IMR-90 (cell line): ENCODE measurements at regions not wholly inside any gene's neighbourhood (a gene's known extent, or its start where the extent isn't known, plus 50 kb on each side); places are given as distances from the start of the nearest gene placed in this dataset.

Experiments
- ATAC-seq: fragments of 200-7000 bp; cut with Tn5 transposase; 2 replicates; pipeline ENCODE4 v1.9.1; 2020; ENCODE audit warnings: low read depth, mild to moderate bottlenecking, moderate library complexity
- BruUV-seq: library from RNA; stranded (reverse); fragments of 400-500 nt; replicated peaks from 2 replicates; lab custom pipeline; 2021; lab: Mats Ljungman, UMichigan
- CTCF ChIA-PET: fragments of 300-600 bp; formaldehyde crosslinking; extraction: SDS; loops from one replicate; lab custom pipeline; 2021; ENCODE audit warnings: antibody characterized with exemption; lab: Yijun Ruan, JAX
- POLR2A ChIA-PET: fragments of 300-600 bp; sonication (Branson Sonifier 250); formaldehyde crosslinking; loops from one replicate; lab custom pipeline; 2022; ENCODE audit warnings: antibody characterized with exemption; ENCODE audit not compliant: unreplicated experiment; lab: Charles Lee
- DNase-seq: peaks from one replicate; pipeline ENCODE4 v3.0.0; 2013
- H2AFZ ChIP-seq: replicated peaks from 2 replicates; pipeline ENCODE3; 2013; ENCODE audit warnings: low read length, mild to moderate bottlenecking; ENCODE audit not compliant: poor library complexity
- H2AK5ac ChIP-seq: 2 replicates; pipeline ENCODE4 v1.6.1; 2013; ENCODE audit warnings: low read depth, low read length, inconsistent platforms
- H2AK9ac ChIP-seq: replicated peaks from 2 replicates; pipeline ENCODE3; 2013; ENCODE audit warnings: mild to moderate bottlenecking, low read depth, low read length, moderate library complexity; ENCODE audit not compliant: poor library complexity
- H2BK120ac ChIP-seq: 2 replicates; pipeline ENCODE4 v1.6.1; 2013; ENCODE audit warnings: low read depth, low read length, inconsistent platforms
- H2BK15ac ChIP-seq: 3 replicates; pipeline ENCODE4 v1.6.1; 2013; ENCODE audit warnings: low read depth, low read length, inconsistent platforms
- H2BK20ac ChIP-seq: 2 replicates; pipeline ENCODE4 v1.6.1; 2013; ENCODE audit warnings: low read depth, mild to moderate bottlenecking, inconsistent platforms, low read length, moderate library complexity
- H2BK5ac ChIP-seq: 2 replicates; pipeline ENCODE4 v1.6.1; 2013; ENCODE audit warnings: mild to moderate bottlenecking, low read depth, low read length, inconsistent platforms; ENCODE audit not compliant: poor library complexity, severe bottlenecking
- H3K14ac ChIP-seq: replicated peaks from 2 replicates; pipeline ENCODE4 v1.6.1; 2013; ENCODE audit warnings: low read depth, low read length, inconsistent platforms
- H3K18ac ChIP-seq: 2 replicates; pipeline ENCODE4 v1.6.1; 2013; ENCODE audit warnings: low read depth, low read length, control low read depth
- H3K23ac ChIP-seq: 2 replicates; pipeline ENCODE4 v1.6.1; 2013; ENCODE audit warnings: low read depth, low read length, inconsistent platforms
- H3K27ac ChIP-seq: 2 replicates; pipeline ENCODE4 v1.5.1; 2013; ENCODE audit warnings: mild to moderate bottlenecking, control low read depth, low read length; ENCODE audit not compliant: insufficient read depth
- H3K27me3 ChIP-seq: 2 replicates; pipeline ENCODE4 v1.6.1; 2013; ENCODE audit warnings: low read length; ENCODE audit not compliant: control insufficient read depth, insufficient read depth
- H3K36me3 ChIP-seq: 2 replicates; pipeline ENCODE4 v1.6.1; 2013; ENCODE audit warnings: low read length, mixed read lengths; ENCODE audit not compliant: control insufficient read depth, insufficient read depth
- H3K4ac ChIP-seq: 2 replicates; pipeline ENCODE4 v1.6.1; 2013; ENCODE audit warnings: low read depth, low read length, inconsistent platforms
- H3K4me1 ChIP-seq: 2 replicates; pipeline ENCODE4 v1.6.1; 2013; ENCODE audit warnings: low read length, mixed read lengths; ENCODE audit not compliant: control insufficient read depth, insufficient read depth
- H3K4me2 ChIP-seq: 2 replicates; pipeline ENCODE4 v1.6.1; 2013; ENCODE audit warnings: low read depth, mild to moderate bottlenecking, control low read depth, low read length, moderate library complexity
- H3K4me3 ChIP-seq: 2 replicates; pipeline ENCODE4 v1.5.1; 2013; ENCODE audit warnings: low read depth, mild to moderate bottlenecking, control low read depth, low read length, moderate library complexity; ENCODE audit not compliant: insufficient read depth
- H3K56ac ChIP-seq: 2 replicates; pipeline ENCODE4 v1.6.1; 2013; ENCODE audit warnings: low read length, inconsistent platforms; ENCODE audit not compliant: insufficient read depth; ENCODE audit errors: extremely low read depth
- H3K79me1 ChIP-seq, 2 experiments: 2 replicates each; pipeline ENCODE4 v1.6.1; 2013; ENCODE audit warnings: low read length in 2 of 2, inconsistent platforms in 1 of 2, low read depth in 1 of 2
- H3K9ac ChIP-seq: 2 replicates; pipeline ENCODE4 v1.6.1; 2013; ENCODE audit warnings: low read depth, low read length, control low read depth
- H3K9me1 ChIP-seq: 2 replicates; pipeline ENCODE4 v1.6.1; 2013; ENCODE audit warnings: low read length, inconsistent platforms; ENCODE audit not compliant: insufficient read depth
- H3K9me3 ChIP-seq: 2 replicates; pipeline ENCODE4 v1.6.1; 2013; ENCODE audit warnings: low read length; ENCODE audit not compliant: control insufficient read depth, insufficient read depth
- H4K20me1 ChIP-seq: 2 replicates; pipeline ENCODE4 v1.6.1; 2013; ENCODE audit warnings: low read length, inconsistent platforms; ENCODE audit not compliant: insufficient read depth
- H4K5ac ChIP-seq: 2 replicates; pipeline ENCODE4 v1.6.1; 2013; ENCODE audit warnings: mild to moderate bottlenecking, low read depth, low read length, control low read depth
- H4K8ac ChIP-seq, 2 experiments: 2 replicates each; pipeline ENCODE4 v1.6.1; 2013; ENCODE audit warnings: low read depth in 2 of 2, low read length in 2 of 2, control low read depth in 1 of 2, inconsistent platforms in 1 of 2
- H4K91ac ChIP-seq: 2 replicates; pipeline ENCODE4 v1.6.1; 2013; ENCODE audit warnings: low read depth, low read length, inconsistent platforms; ENCODE audit not compliant: insufficient read depth
- BHLHE40 ChIP-seq: fragments of 150-350 bp; IDR thresholded peaks from 2 replicates; pipeline ENCODE4 v1.6.1; 2016; ENCODE audit warnings: mild to moderate bottlenecking, low read depth, low read length
- CEBPB ChIP-seq: IDR thresholded peaks from 2 replicates; pipeline ENCODE4 v1.6.1; 2012; ENCODE audit warnings: low read depth, low read length, improper control_type of control experiment
- CHD1 ChIP-seq: IDR thresholded peaks from 2 replicates; pipeline ENCODE4 v1.6.1; 2012; ENCODE audit warnings: low read depth, low read length, improper control_type of control experiment
- CTCF ChIP-seq: conservative IDR thresholded peaks from 2 replicates; pipeline ENCODE4 v1.5.1; 2012; ENCODE audit warnings: mild to moderate bottlenecking, low read depth, low read length, improper control_type of control experiment
- ELK1 ChIP-seq: fragments of 150-350 bp; IDR thresholded peaks from 2 replicates; pipeline ENCODE4 v1.6.1; 2016; ENCODE audit warnings: low read depth, mild to moderate bottlenecking, low read length, moderate library complexity, borderline replicate concordance
- FOS ChIP-seq: fragments of 150-350 bp; IDR thresholded peaks from 2 replicates; pipeline ENCODE4 v1.6.1; 2016; ENCODE audit warnings: low read depth, low read length
- MAFK ChIP-seq: IDR thresholded peaks from 2 replicates; pipeline ENCODE4 v1.6.1; 2012; ENCODE audit warnings: low read depth, low read length, improper control_type of control experiment
- MAZ ChIP-seq: IDR thresholded peaks from 2 replicates; pipeline ENCODE4 v1.6.1; 2012; ENCODE audit warnings: low read depth, mild to moderate bottlenecking, low read length, improper control_type of control experiment, moderate library complexity, borderline replicate concordance
- MXI1 ChIP-seq: IDR thresholded peaks from 2 replicates; pipeline ENCODE4 v1.6.1; 2012; ENCODE audit warnings: low read depth, mild to moderate bottlenecking, low read length, moderate library complexity, borderline replicate concordance
- NFE2L2 ChIP-seq: fragments of 150-350 bp; IDR thresholded peaks from 2 replicates; pipeline ENCODE4 v1.6.1; 2016; ENCODE audit warnings: low read depth, mild to moderate bottlenecking, low read length
- POLR2A ChIP-seq: IDR thresholded peaks from 2 replicates; pipeline ENCODE4 v1.6.1; 2012; ENCODE audit warnings: mild to moderate bottlenecking, low read depth, low read length
- RAD21 ChIP-seq: IDR thresholded peaks from 2 replicates; pipeline ENCODE4 v1.6.1; 2012; ENCODE audit warnings: low read length, improper control_type of control experiment
- RCOR1 ChIP-seq: IDR thresholded peaks from 2 replicates; pipeline ENCODE4 v1.6.1; 2012; ENCODE audit warnings: mild to moderate bottlenecking, low read length, improper control_type of control experiment; ENCODE audit not compliant: insufficient replicate concordance
- RFX5 ChIP-seq: IDR thresholded peaks from 2 replicates; pipeline ENCODE4 v1.8.0; 2012; ENCODE audit warnings: low read depth, mild to moderate bottlenecking, low read length, moderate library complexity
- SMC3 ChIP-seq: fragments of 150-350 bp; IDR thresholded peaks from 2 replicates; pipeline ENCODE4 v1.6.1; 2016; ENCODE audit warnings: low read depth, mild to moderate bottlenecking, antibody characterized with exemption, low read length, moderate library complexity
- USF2 ChIP-seq: fragments of 150-350 bp; IDR thresholded peaks from 2 replicates; pipeline ENCODE4 v1.6.1; 2017; ENCODE audit warnings: mild to moderate bottlenecking, antibody characterized with exemption, low read length, low read depth
- WGBS, 2 experiments: methylation state at CpG; one replicate each; pipeline versions ENCODE4 v1.1.5 to v1.1.7; 2013; ENCODE audit warnings: missing lambda C conversion rate in 2 of 2; ENCODE audit not compliant: insufficient read length in 1 of 2; ENCODE audit errors: extremely low coverage in 2 of 2; 5-methylcytosine and 5-hydroxymethylcytosine counted together
- dilution Hi-C: fragments of 300-500 bp; cut with HindIII; formaldehyde crosslinking; loops from one replicate; pipeline ENCODE4 v1.14.3; 2018; ENCODE audit warnings: low sequenced_read_pairs; ENCODE audit not compliant: unreplicated experiment
- in situ Hi-C: fragments of 300-500 bp; cut with MboI; formaldehyde crosslinking; loops from 3 replicates; pipeline ENCODE4 v1.14.3; 2019; ENCODE audit warnings: low sequenced_read_pairs, inconsistent platforms, mixed read lengths
- intact Hi-C: fragments of 100-400 bp; cut with micrococcal nuclease; formaldehyde crosslinking; loops from 2 replicates; pipeline ENCODE4 v1.10.0; 2022

- dilution Hi-C loops (no loop called here), in situ Hi-C loops (no loop called here), intact Hi-C loops (no loop called here)
- Histone ChIP-seq H3K23ac (no peak overlapping the region), H3K18ac (no peak overlapping the region), H4K91ac (no peak overlapping the region), H4K8ac (no peak overlapping the region), H2BK5ac (no peak overlapping the region), H3K79me1 (no peaks in the 10 kb centered on the region), H4K20me1 (no peaks in the 10 kb centered on the region), H3K9me1 (no peaks in the 10 kb centered on the region), H3K4me3 (no peak overlapping the region), H2BK20ac (no peak overlapping the region), H2AK9ac (no peak overlapping the region), H3K4ac (no peak overlapping the region), H2AFZ (no peak overlapping the region), H3K36me3 (no peaks in the 10 kb centered on the region), H2BK15ac (no peak overlapping the region), H3K9me3 (no peaks in the 10 kb centered on the region), H3K27ac (no peak overlapping the region), H4K5ac (no peak overlapping the region), H2BK120ac (no peak overlapping the region), H3K27me3 (no peaks in the 10 kb centered on the region), H3K4me1 (peaks cover 2% of the 10 kb centered on the region), H3K56ac (no peak overlapping the region), H3K14ac (no peak overlapping the region), H3K4me2 (no peak overlapping the region), H3K9ac (no peak overlapping the region), H2AK5ac (no peak overlapping the region)
- TF ChIP-seq SMC3 (no peak), ELK1 (no peak), FOS (no peak), RCOR1 (no peak), CEBPB (no peak), RFX5 (no peak), USF2 (no peak), BHLHE40 (no peak), POLR2A (no peak), CHD1 (no peak), MXI1 (no peak), CTCF (no peak), NFE2L2 (no peak), MAZ (no peak), RAD21 (no peak), MAFK (no peak)
- no TSS peak for BruUV-seq
- WGBS, 2 experiments: no CpG with 5 or more reads among the region's 1 CpG
- CTCF ChIA-PET: no interaction called here
- DNase-seq: no peak
- no peak for ATAC-seq
- POLR2A ChIA-PET: no interaction called here
These were observed 141.3 kb downstream of the GNAT3 start for GRCh38 chr7:80370587-80370986.
